Ishikawa (cell line): ENCODE measurements at regions not wholly inside any gene's neighbourhood (a gene's known extent, or its start where the extent isn't known, plus 50 kb on each side); places are given as distances from the start of the nearest gene placed in this dataset.
A peak's percentile ranks its signal among the peaks of the same experiment; 100 is the strongest.

Experiments used
- CEBPB ChIP-seq: IDR thresholded peaks from 2 replicates; pipeline ENCODE4 v1.6.1; 2012
- CREB1 ChIP-seq: IDR thresholded peaks from 2 replicates; pipeline ENCODE4 v1.6.1; 2012; ENCODE audit warnings: low read depth
- EGR1 ChIP-seq: IDR thresholded peaks from 2 replicates; pipeline ENCODE4 v1.6.1; 2012
- EP300 ChIP-seq: IDR thresholded peaks from 2 replicates; pipeline ENCODE4 v1.6.1; 2012; ENCODE audit warnings: borderline replicate concordance
- FOXM1 ChIP-seq: IDR thresholded peaks from 2 replicates; pipeline ENCODE4 v1.6.1; 2012; ENCODE audit warnings: low read depth, borderline replicate concordance
- NFIC ChIP-seq: IDR thresholded peaks from 2 replicates; pipeline ENCODE4 v1.6.1; 2012
- RAD21 ChIP-seq: IDR thresholded peaks from 2 replicates; pipeline ENCODE4 v1.6.1; 2012; ENCODE audit warnings: low read depth
- REST ChIP-seq: IDR thresholded peaks from 2 replicates; pipeline ENCODE4 v1.6.1; 2012; ENCODE audit warnings: low read depth, mild to moderate bottlenecking
- TAF1 ChIP-seq: IDR thresholded peaks from 2 replicates; pipeline ENCODE4 v1.6.1; 2012; ENCODE audit warnings: low read depth, mild to moderate bottlenecking
- TCF12 ChIP-seq: IDR thresholded peaks from 2 replicates; pipeline ENCODE4 v1.6.1; 2012; ENCODE audit warnings: low read depth
- TEAD4 ChIP-seq: IDR thresholded peaks from 2 replicates; pipeline ENCODE4 v1.6.1; 2012
- USF1 ChIP-seq: IDR thresholded peaks from 2 replicates; pipeline ENCODE4 v1.6.1; 2012
- YY1 ChIP-seq: IDR thresholded peaks from 2 replicates; pipeline ENCODE4 v1.6.1; 2012; ENCODE audit warnings: low read depth
- ZBTB7A ChIP-seq: IDR thresholded peaks from 2 replicates; pipeline ENCODE4 v1.6.1; 2012; ENCODE audit warnings: low read depth
- TF ChIP-seq, protein P1 (sequence below): IDR thresholded peaks from 2 replicates; pipeline ENCODE4 v1.6.1; 2012

- TF ChIP-seq CEBPB: no peak
- no peak for TF ChIP-seq CREB1
- no peak for TF ChIP-seq EGR1
- TF ChIP-seq, protein P1, sequence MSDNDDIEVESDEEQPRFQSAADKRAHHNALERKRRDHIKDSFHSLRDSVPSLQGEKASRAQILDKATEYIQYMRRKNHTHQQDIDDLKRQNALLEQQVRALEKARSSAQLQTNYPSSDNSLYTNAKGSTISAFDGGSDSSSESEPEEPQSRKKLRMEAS: peak; percentile 36; the same call in 1 of the 2 replicates
- 0 out of 2 replicates have a peak, but pooled peaks have one; percentile 17 for TF ChIP-seq TCF12
- TF ChIP-seq EP300: no peak; the same call in 1 of the 2 replicates
- TF ChIP-seq USF1: no peak
Measured at GRCh38 chr2:128390991-128391630, 72.4 kb upstream of the HS6ST1 start.

DNA sequence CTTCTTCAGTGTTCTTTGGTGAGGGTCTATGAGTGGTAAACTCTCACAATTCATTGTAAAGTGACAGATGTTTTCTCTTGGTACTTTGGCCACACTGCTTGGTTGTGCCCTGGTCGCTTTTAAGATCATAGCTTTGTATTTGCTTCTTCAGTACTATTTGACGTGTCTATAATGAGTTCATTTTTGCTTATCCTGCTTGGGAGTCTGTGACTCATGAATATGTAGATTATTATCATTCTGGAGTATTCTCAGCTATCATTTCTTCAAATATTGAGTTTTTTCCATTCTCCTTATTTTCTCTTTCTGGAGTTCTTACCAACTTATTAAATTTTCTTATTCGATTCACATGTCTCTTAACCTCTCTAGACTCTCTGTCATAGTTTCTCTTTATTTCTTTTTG is 73.0 kb upstream of the HS6ST1 start:
- no peak for TF ChIP-seq USF1
- TF ChIP-seq TAF1: no peak
- no peak for TF ChIP-seq FOXM1
- TF ChIP-seq TCF12: no peak
- no peak for TF ChIP-seq RAD21
- TF ChIP-seq CREB1: no peak
- TF ChIP-seq NFIC: no peak
- TF ChIP-seq, protein P1: no peak
- no peak for TF ChIP-seq EGR1
- no peak for TF ChIP-seq ZBTB7A
- TF ChIP-seq EP300: no peak
- TF ChIP-seq REST: no peak
- TF ChIP-seq TEAD4: no peak

DNA sequence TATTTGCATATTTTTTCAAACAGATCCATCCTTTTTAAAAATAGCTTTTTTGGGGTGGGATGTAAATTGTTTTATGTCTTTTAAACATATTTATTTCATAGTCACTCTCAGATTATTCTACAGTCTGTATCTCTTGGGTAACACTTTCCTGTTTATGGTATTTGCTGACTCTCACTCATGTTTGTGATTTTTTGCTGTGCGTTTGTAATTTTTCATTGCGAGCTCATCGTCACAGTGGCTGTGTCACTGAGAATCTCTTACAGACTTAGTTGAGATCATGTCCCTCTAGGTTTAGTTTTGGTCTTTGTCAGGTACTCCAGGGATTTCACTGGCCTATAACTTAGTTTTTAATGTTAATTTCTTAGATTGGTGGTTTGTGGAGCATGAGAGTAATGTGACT is 73.5 kb upstream of the HS6ST1 start:
- no peak for TF ChIP-seq NFIC
- TF ChIP-seq USF1: no peak
- no peak for TF ChIP-seq TEAD4
- TF ChIP-seq CREB1: no peak
- no peak for TF ChIP-seq CEBPB
- TF ChIP-seq EP300: no peak

GRCh38 chr2:128394007-128394730 is 75.5 kb upstream of the HS6ST1 start:
- TF ChIP-seq TAF1: no peak
- no peak for TF ChIP-seq CEBPB
- TF ChIP-seq FOXM1: no peak
- no peak for TF ChIP-seq RAD21
- no peak for TF ChIP-seq TEAD4
- TF ChIP-seq REST: no peak
- no peak for TF ChIP-seq CREB1
- TF ChIP-seq NFIC: no peak
- TF ChIP-seq EGR1: no peak
- no peak for TF ChIP-seq EP300

GRCh38 chr2:128395196-128395595 is 76.5 kb upstream of the HS6ST1 start:
- TF ChIP-seq TEAD4 (no peak), RAD21 (no peak), FOXM1 (no peak), REST (no peak), TCF12 (no peak), CEBPB (no peak), NFIC (no peak), USF1 (no peak), YY1 (no peak), ZBTB7A (no peak), EGR1 (no peak)
- TF ChIP-seq, protein P1: no peak
